Neural progenitor cell (in vitro differentiated cells): ENCODE measurements at regions not wholly inside any gene's neighbourhood (a gene's known extent, or its start where the extent isn't known, plus 50 kb on each side); places are given as distances from the start of the nearest gene placed in this dataset.

ENCODE experiments used
- DNase-seq: peaks from one replicate; pipeline ENCODE4 v3.0.0-alpha.2; 2016; ENCODE audit warnings: low spot score
- H2AFZ ChIP-seq: fragments of 200-600 bp; sonication (generic); replicated peaks from 2 replicates; pipeline ENCODE4 v1.6.1; 2016; ENCODE audit warnings: antibody characterized with exemption
- H3F3A ChIP-seq: fragments of 200-600 bp; sonication (generic); 2 replicates; pipeline ENCODE4 v1.6.1; 2016; ENCODE audit warnings: antibody characterized with exemption, low read depth
- H3K27ac ChIP-seq: fragments of 200-600 bp; sonication (generic); 2 replicates; pipeline ENCODE4 v1.5.1; 2016; ENCODE audit warnings: mild to moderate bottlenecking
- H3K27me3 ChIP-seq: fragments of 200-600 bp; sonication (generic); 2 replicates; pipeline ENCODE4 v1.6.1; 2016; ENCODE audit warnings: mild to moderate bottlenecking, moderate library complexity
- H3K36me3 ChIP-seq: fragments of 200-600 bp; sonication (generic); 2 replicates; pipeline ENCODE4 v1.5.1; 2016
- H3K4me1 ChIP-seq: fragments of 200-600 bp; sonication (generic); 2 replicates; pipeline ENCODE4 v1.6.1; 2016; ENCODE audit warnings: mixed run types
- H3K4me2 ChIP-seq: fragments of 200-600 bp; sonication (generic); 2 replicates; pipeline ENCODE4 v1.6.1; 2016
- H3K4me3 ChIP-seq: fragments of 200-600 bp; sonication (generic); 2 replicates; pipeline ENCODE4 v1.5.1; 2016
- H3K79me2 ChIP-seq: fragments of 200-600 bp; sonication (generic); 2 replicates; pipeline ENCODE4 v1.6.1; 2016; ENCODE audit warnings: low read depth
- H3K9ac ChIP-seq: fragments of 200-600 bp; sonication (generic); 2 replicates; pipeline ENCODE4 v1.6.1; 2016
- H3K9me3 ChIP-seq: fragments of 200-600 bp; sonication (generic); 2 replicates; pipeline ENCODE4 v1.5.1; 2016; ENCODE audit warnings: low read depth
- H4K20me1 ChIP-seq: fragments of 200-600 bp; sonication (generic); 2 replicates; pipeline ENCODE4 v1.6.1; 2016; ENCODE audit warnings: low read depth
- H3K27ac Mint-ChIP-seq: 3 replicates; pipeline ENCODE4 v1.8.0; 2021; ENCODE audit warnings: mixed read lengths
- H3K27me3 Mint-ChIP-seq: 2 replicates; pipeline ENCODE4 v1.8.0; 2022; ENCODE audit warnings: low read depth, mild to moderate bottlenecking, inconsistent platforms, moderate library complexity, mixed read lengths; ENCODE audit not compliant: insufficient read depth
- H3K36me3 Mint-ChIP-seq: 3 replicates; pipeline ENCODE4 v1.8.0; 2021; ENCODE audit warnings: mixed read lengths
- H3K4me1 Mint-ChIP-seq: 3 replicates; pipeline ENCODE4 v1.8.0; 2021; ENCODE audit warnings: mixed read lengths
- H3K4me3 Mint-ChIP-seq: 3 replicates; pipeline ENCODE4 v1.8.0; 2021; ENCODE audit warnings: mild to moderate bottlenecking, moderate library complexity, mixed read lengths
- H3K9me3 Mint-ChIP-seq: 3 replicates; pipeline ENCODE4 v1.8.0; 2020; ENCODE audit warnings: mixed read lengths
- CTCF ChIP-seq: fragments of 200-600 bp; sonication (generic); IDR thresholded peaks from 2 replicates; pipeline ENCODE4 v1.5.1; 2017; ENCODE audit warnings: antibody characterized with exemption, mild to moderate bottlenecking
- EZH2 ChIP-seq: fragments of 200-600 bp; sonication (generic); IDR thresholded peaks from 2 replicates; pipeline ENCODE4 v1.6.1; 2017; ENCODE audit warnings: antibody characterized with exemption, mild to moderate bottlenecking, moderate library complexity
- EZH2phosphoT487 ChIP-seq: fragments of 200-600 bp; sonication (generic); IDR thresholded peaks from 2 replicates; pipeline ENCODE4 v1.6.1; 2017; ENCODE audit warnings: antibody characterized with exemption

DNA sequence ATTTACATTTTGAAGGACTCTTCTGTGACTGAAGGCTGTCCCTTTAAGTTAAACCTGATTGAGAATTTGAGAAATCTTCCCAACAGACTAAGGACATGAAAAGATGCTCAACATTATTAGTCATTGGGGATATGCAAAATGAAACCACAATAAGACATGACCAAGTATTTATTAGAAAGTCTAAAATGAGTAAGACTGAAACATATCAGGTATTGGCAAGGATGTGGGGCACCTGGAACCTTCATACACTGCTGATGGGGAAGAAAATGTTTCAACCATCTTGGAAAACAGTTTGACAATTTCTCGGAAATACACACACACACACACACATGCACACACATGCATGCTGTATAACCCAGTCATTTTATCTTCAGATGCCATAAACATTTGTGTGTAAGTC is 132.1 kb upstream of the CDK6 start:
- H3K27ac Mint-ChIP-seq: no peak overlapping the region
- no peak overlapping the region for H3K9ac ChIP-seq
- no peak overlapping the region for H3K4me2 ChIP-seq
- H3K27me3 ChIP-seq: no peaks in the 10 kb centered on the region
- H3K9me3 Mint-ChIP-seq: peaks cover 3% of the 10 kb centered on the region
- H3K9me3 ChIP-seq: no peaks in the 10 kb centered on the region
- no peak overlapping the region for H3K4me3 Mint-ChIP-seq
- no peaks in the 10 kb centered on the region for H3K36me3 ChIP-seq
- no peak for TF ChIP-seq EZH2
- no peak for TF ChIP-seq EZH2phosphoT487
- no peak for TF ChIP-seq CTCF
- no peak overlapping the region for H3K27ac ChIP-seq
- no peaks in the 10 kb centered on the region for H3K4me1 ChIP-seq
- no peaks in the 10 kb centered on the region for H3F3A ChIP-seq
- no peak overlapping the region for H2AFZ ChIP-seq
- H3K79me2 ChIP-seq: no peaks in the 10 kb centered on the region
- no peak overlapping the region for H3K4me3 ChIP-seq
- H3K36me3 Mint-ChIP-seq: no peaks in the 10 kb centered on the region
- DNase-seq: no peak
- H3K4me1 Mint-ChIP-seq: no peaks in the 10 kb centered on the region
- no peaks in the 10 kb centered on the region for H4K20me1 ChIP-seq
- no peaks in the 10 kb centered on the region for H3K27me3 Mint-ChIP-seq

DNA sequence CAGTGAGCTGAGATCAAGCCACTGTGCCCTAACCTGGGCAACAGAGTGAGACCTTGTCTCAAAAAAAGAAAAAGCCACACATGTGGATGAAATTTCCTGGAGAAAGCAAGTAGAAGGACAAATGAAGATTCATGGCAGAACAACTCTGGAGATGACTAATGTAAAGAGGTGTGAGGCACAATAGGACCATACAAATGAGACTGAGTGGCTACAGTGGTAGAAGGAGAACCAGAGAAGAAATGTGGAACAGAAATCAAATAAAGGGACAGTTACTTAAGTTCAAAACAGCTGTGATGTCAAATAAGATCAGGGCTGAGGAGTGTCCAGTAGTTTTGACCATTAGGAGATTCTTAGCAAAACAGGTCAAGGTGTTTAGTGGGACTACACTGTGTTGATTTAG is 130.9 kb upstream of the CDK6 start:
- H3K4me1 Mint-ChIP-seq: no peaks in the 10 kb centered on the region
- Histone ChIP-seq H3K79me2 (no peaks in the 10 kb centered on the region), H3K9ac (no peak overlapping the region), H2AFZ (no peak overlapping the region), H3K9me3 (no peaks in the 10 kb centered on the region), H3K27ac (no peak overlapping the region), H3F3A (no peaks in the 10 kb centered on the region), H3K4me2 (no peak overlapping the region), H4K20me1 (no peaks in the 10 kb centered on the region), H3K4me3 (no peak overlapping the region), H3K27me3 (no peaks in the 10 kb centered on the region), H3K36me3 (no peaks in the 10 kb centered on the region), H3K4me1 (no peaks in the 10 kb centered on the region)
- peaks cover 4% of the 10 kb centered on the region for H3K27me3 Mint-ChIP-seq
- DNase-seq: no peak
- TF ChIP-seq CTCF: no peak
- TF ChIP-seq EZH2phosphoT487: no peak
- TF ChIP-seq EZH2: no peak
- H3K27ac Mint-ChIP-seq: no peak overlapping the region
- no peaks in the 10 kb centered on the region for H3K36me3 Mint-ChIP-seq
- H3K9me3 Mint-ChIP-seq: peaks cover 3% of the 10 kb centered on the region
- H3K4me3 Mint-ChIP-seq: no peak overlapping the region

- Histone ChIP-seq H3K4me2 (no peak overlapping the region), H3K9me3 (no peaks in the 10 kb centered on the region), H3K4me1 (no peaks in the 10 kb centered on the region), H3K4me3 (no peak overlapping the region), H3K27me3 (no peaks in the 10 kb centered on the region), H3K9ac (no peak overlapping the region), H3K27ac (no peak overlapping the region), H3K79me2 (no peaks in the 10 kb centered on the region), H2AFZ (no peak overlapping the region), H3K36me3 (no peaks in the 10 kb centered on the region), H3F3A (no peaks in the 10 kb centered on the region), H4K20me1 (no peaks in the 10 kb centered on the region)
- no peak for DNase-seq
- Mint-ChIP-seq H3K27me3 (peaks cover 4% of the 10 kb centered on the region), H3K9me3 (peaks cover 8% of the 10 kb centered on the region), H3K27ac (no peak overlapping the region), H3K36me3 (no peaks in the 10 kb centered on the region), H3K4me3 (no peak overlapping the region), H3K4me1 (no peaks in the 10 kb centered on the region)
- no peak for TF ChIP-seq EZH2
- no peak for TF ChIP-seq EZH2phosphoT487
- no peak for TF ChIP-seq CTCF
Observed at GRCh38 chr7:92964141-92964540, 127.8 kb upstream of the CDK6 start.

DNA sequence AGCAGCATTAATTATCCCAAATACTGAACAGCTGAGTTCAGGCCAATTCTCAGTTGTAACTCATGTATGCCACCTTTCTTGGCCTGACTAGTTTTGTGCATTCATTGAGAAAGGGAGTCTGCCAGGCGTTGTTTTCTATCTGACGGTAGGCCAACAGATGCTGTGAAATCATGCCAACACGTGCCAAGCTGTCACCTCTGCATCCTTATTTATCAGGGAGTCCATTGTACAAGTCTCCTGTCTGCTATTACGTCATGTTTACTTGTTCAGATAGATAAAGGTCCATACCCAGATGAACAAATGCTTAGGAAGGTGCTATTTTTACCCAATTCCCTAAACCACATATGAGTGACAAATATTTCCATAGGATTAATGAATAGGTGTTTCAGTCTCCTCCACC is 127.2 kb upstream of the CDK6 start:
- H4K20me1 ChIP-seq: no peaks in the 10 kb centered on the region
- no peak overlapping the region for H3K27ac ChIP-seq
- no peaks in the 10 kb centered on the region for H3K36me3 ChIP-seq
- peaks cover 5% of the 10 kb centered on the region for H3K9me3 Mint-ChIP-seq
- H3K79me2 ChIP-seq: no peaks in the 10 kb centered on the region
- no peak overlapping the region for H3K4me2 ChIP-seq
- peaks cover 7% of the 10 kb centered on the region for H3K27me3 Mint-ChIP-seq
- H3K27me3 ChIP-seq: no peaks in the 10 kb centered on the region
- no peak for TF ChIP-seq EZH2
- no peak for TF ChIP-seq EZH2phosphoT487
- no peak for TF ChIP-seq CTCF
- no peak overlapping the region for H3K9ac ChIP-seq
- no peak overlapping the region for H3K4me3 ChIP-seq
- H3K36me3 Mint-ChIP-seq: no peaks in the 10 kb centered on the region
- DNase-seq: no peak
- no peaks in the 10 kb centered on the region for H3F3A ChIP-seq
- no peak overlapping the region for H3K4me3 Mint-ChIP-seq
- no peak overlapping the region for H3K27ac Mint-ChIP-seq
- no peak overlapping the region for H2AFZ ChIP-seq
- H3K4me1 ChIP-seq: no peaks in the 10 kb centered on the region
- no peaks in the 10 kb centered on the region for H3K4me1 Mint-ChIP-seq
- no peaks in the 10 kb centered on the region for H3K9me3 ChIP-seq
